OCI-LY7 (cell line): ENCODE measurements at regions not wholly inside any gene's neighbourhood (a gene's known extent, or its start where the extent isn't known, plus 50 kb on each side); places are given as distances from the start of the nearest gene placed in this dataset.

Source experiments
- BruUV-seq: library from RNA; stranded (reverse); fragments of 400-500 nt; replicated peaks from 2 replicates; lab custom pipeline; 2021; lab: Mats Ljungman, UMichigan
- CTCF ChIA-PET: fragments of 300-600 bp; sonication (Branson Sonifier 250); formaldehyde crosslinking; loops from one replicate; lab custom pipeline; 2022; ENCODE audit warnings: antibody characterized with exemption; ENCODE audit not compliant: unreplicated experiment; lab: Charles Lee
- POLR2A ChIA-PET: fragments of 300-600 bp; sonication (Branson Sonifier 250); formaldehyde crosslinking; loops from one replicate; lab custom pipeline; 2022; ENCODE audit warnings: antibody characterized with exemption; lab: Charles Lee
- DNase-seq: peaks from one replicate; pipeline ENCODE4 v3.0.0-alpha.2; 2015; ENCODE audit warnings: low spot score
- H2AFZ ChIP-seq: fragments of 200-600 bp; sonication (generic), shearing (Covaris generic); 2 replicates; pipeline ENCODE4 v1.6.1; 2014; ENCODE audit warnings: mild to moderate bottlenecking, antibody characterized with exemption, low read length, moderate library complexity
- H3K27ac ChIP-seq: fragments of 200-600 bp; sonication (generic); 2 replicates; pipeline ENCODE4 v1.5.1; 2014; ENCODE audit warnings: mixed run types, low read depth, mild to moderate bottlenecking, moderate library complexity, low read length, inconsistent platforms; ENCODE audit not compliant: poor library complexity, severe bottlenecking
- H3K36me3 ChIP-seq: fragments of 200-600 bp; sonication (generic); 2 replicates; pipeline ENCODE4 v1.6.1; 2014; ENCODE audit warnings: mild to moderate bottlenecking, antibody characterized with exemption, low read length, moderate library complexity, mixed read lengths; ENCODE audit not compliant: insufficient read depth
- H3K4me1 ChIP-seq: fragments of 200-600 bp; sonication (generic); 2 replicates; pipeline ENCODE4 v1.5.1; 2014; ENCODE audit warnings: mild to moderate bottlenecking, low read length; ENCODE audit not compliant: insufficient read depth, poor library complexity, severe bottlenecking
- H3K4me2 ChIP-seq: fragments of 200-600 bp; sonication (generic); 2 replicates; pipeline ENCODE4 v1.6.1; 2014; ENCODE audit warnings: mild to moderate bottlenecking, low read length
- H3K4me3 ChIP-seq: fragments of 200-600 bp; sonication (generic); 2 replicates; pipeline ENCODE4 v1.5.1; 2014; ENCODE audit warnings: mild to moderate bottlenecking, low read depth, low read length; ENCODE audit not compliant: poor library complexity, severe bottlenecking
- H3K79me2 ChIP-seq: fragments of 200-600 bp; sonication (generic); 2 replicates; pipeline ENCODE4 v1.6.1; 2016; ENCODE audit warnings: low read depth, mild to moderate bottlenecking, low read length, moderate library complexity, mixed read lengths; ENCODE audit not compliant: insufficient read depth
- H3K9me2 ChIP-seq: fragments of 200-600 bp; sonication (generic); 2 replicates; pipeline ENCODE4 v1.6.1; 2016; ENCODE audit warnings: mild to moderate bottlenecking, low read length, mixed read lengths; ENCODE audit not compliant: insufficient read depth
- H3K9me3 ChIP-seq: fragments of 200-600 bp; sonication (generic); 2 replicates; pipeline ENCODE4 v1.6.1; 2014; ENCODE audit warnings: mild to moderate bottlenecking, mixed run types, low read length, mixed read lengths
- H4K20me1 ChIP-seq: fragments of 200-600 bp; sonication (generic); 2 replicates; pipeline ENCODE4 v1.6.1; 2014; ENCODE audit warnings: mild to moderate bottlenecking, antibody characterized with exemption, low read length, moderate library complexity, mixed read lengths; ENCODE audit not compliant: insufficient read depth
- CTCF ChIP-seq: fragments of 200-600 bp; sonication (generic); conservative IDR thresholded peaks from 2 replicates; pipeline ENCODE4 v1.5.1; 2014; ENCODE audit warnings: mild to moderate bottlenecking, antibody characterized with exemption, low read length, moderate library complexity, mixed read lengths
- EZH2phosphoT487 ChIP-seq: fragments of 200-600 bp; sonication (generic); IDR thresholded peaks from 2 replicates; pipeline ENCODE4 v1.6.1; 2018; ENCODE audit warnings: low read depth, borderline replicate concordance, mild to moderate bottlenecking, mixed run types, antibody characterized with exemption, low read length, moderate library complexity, mixed read lengths
- intact Hi-C: fragments of 100-400 bp; cut with micrococcal nuclease; formaldehyde crosslinking; loops from one replicate; pipeline ENCODE4 v1.10.0; 2022; ENCODE audit not compliant: unreplicated experiment

- Histone ChIP-seq H3K4me2 (no peak overlapping the region), H3K4me1 (no peaks in the 10 kb centered on the region), H2AFZ (no peak overlapping the region), H3K4me3 (no peak overlapping the region), H3K79me2 (no peaks in the 10 kb centered on the region), H3K27ac (no peak overlapping the region), H4K20me1 (no peaks in the 10 kb centered on the region), H3K36me3 (no peaks in the 10 kb centered on the region), H3K9me3 (no peaks in the 10 kb centered on the region), H3K9me2 (no peaks in the 10 kb centered on the region)
- TF ChIP-seq EZH2phosphoT487: no peak
- ChIA-PET CTCF (no interaction called here), POLR2A (no interaction called here)
- no TSS peak for BruUV-seq
- no peak for DNase-seq
- intact Hi-C loops: no loop called here
These were observed 748.1 kb downstream of the DACH1 start for GRCh38 chr13:71118779-71119364.

GRCh38 chr13:71117920-71118319, 749.1 kb downstream of the DACH1 start:
- H3K4me1 ChIP-seq: no peaks in the 10 kb centered on the region
- H2AFZ ChIP-seq: no peak overlapping the region
- POLR2A ChIA-PET: interaction anchor here (0.6 kb wide), 1 partner anchor 385 kb away, joined by 4 read pairs; no protein-coding TSS in a partner anchor
- H4K20me1 ChIP-seq: no peaks in the 10 kb centered on the region
- H3K27ac ChIP-seq: no peak overlapping the region
- CTCF ChIA-PET: no interaction called here
- no peaks in the 10 kb centered on the region for H3K36me3 ChIP-seq
- no peaks in the 10 kb centered on the region for H3K79me2 ChIP-seq
- H3K9me2 ChIP-seq: no peaks in the 10 kb centered on the region
- no TSS peak for BruUV-seq
- no peak for DNase-seq
- no peak overlapping the region for H3K4me2 ChIP-seq
- no peak overlapping the region for H3K4me3 ChIP-seq
- no peak for TF ChIP-seq CTCF
- no peak for TF ChIP-seq EZH2phosphoT487
- intact Hi-C loops: no loop called here
- no peaks in the 10 kb centered on the region for H3K9me3 ChIP-seq

- Histone ChIP-seq H3K9me2 (no peaks in the 10 kb centered on the region), H2AFZ (no peak overlapping the region), H3K4me1 (no peaks in the 10 kb centered on the region), H4K20me1 (no peaks in the 10 kb centered on the region), H3K27ac (no peak overlapping the region), H3K4me3 (no peak overlapping the region), H3K36me3 (no peaks in the 10 kb centered on the region), H3K4me2 (no peak overlapping the region), H3K79me2 (no peaks in the 10 kb centered on the region), H3K9me3 (no peaks in the 10 kb centered on the region)
- CTCF ChIA-PET: no interaction called here
- POLR2A ChIA-PET: no interaction called here
- DNase-seq: no peak
- intact Hi-C loops: no loop called here
- TF ChIP-seq CTCF (no peak), EZH2phosphoT487 (no peak)
- BruUV-seq: no TSS peak
These were observed 751.7 kb downstream of the DACH1 start for GRCh38 chr13:71115301-71115700.
